NB4 (cell line): ENCODE measurements at regions not wholly inside any gene's neighbourhood (a gene's known extent, or its start where the extent isn't known, plus 50 kb on each side); places are given as distances from the start of the nearest gene placed in this dataset.

Source experiments
- CTCF ChIP-seq: IDR thresholded peaks from one replicate; pipeline ENCODE4 v1.5.1; 2012; ENCODE audit warnings: low read depth, low read length
- MAX ChIP-seq: IDR thresholded peaks from 2 replicates; pipeline ENCODE4 v1.6.1; 2011; ENCODE audit warnings: low read depth, low read length
- MYC ChIP-seq: IDR thresholded peaks from 2 replicates; pipeline ENCODE4 v1.6.1; 2011; ENCODE audit warnings: low read depth, low read length
- POLR2A ChIP-seq: IDR thresholded peaks from 2 replicates; pipeline ENCODE4 v1.6.1; 2011; ENCODE audit warnings: mild to moderate bottlenecking; ENCODE audit not compliant: insufficient read length; ENCODE audit errors: extremely low read depth

GRCh38 chr11:15800111-15800800 is 556.1 kb downstream of the SOX6 start:
- TF ChIP-seq MYC (no peak), POLR2A (no peak), CTCF (no peak), MAX (no peak)
